Body of pancreas (tissue), 4 donors: ENCODE measurements at regions not wholly inside any gene's neighbourhood (a gene's known extent, or its start where the extent isn't known, plus 50 kb on each side); places are given as distances from the start of the nearest gene placed in this dataset.

ENCODE experiments used
- CTCF ChIP-seq, 7 experiments: fragments of 450-650 bp in 4 of 7; fragments of 200-600 bp in 3 of 7; sonication (generic) in 3 of 7; IDR thresholded peaks; one replicate each; pipeline ENCODE4 v1.5.1; 2016 to 2019; ENCODE audit warnings: antibody characterized with exemption in 7 of 7
- POLR2A ChIP-seq, 3 donors: fragments of 450-650 bp; IDR thresholded peaks; one replicate each; pipeline ENCODE4 v1.6.1; 2016; ENCODE audit warnings: antibody characterized with exemption in 3 of 3, mild to moderate bottlenecking in 2 of 3

- TF ChIP-seq CTCF (IDR thresholded peaks at IDR 0.05) (no peak), POLR2A (IDR thresholded peaks at IDR 0.05) (no peak)
Observed at GRCh38 chr3:187858041-187858440, 112.8 kb upstream of the BCL6 start.
